HepG2 (cell line): ENCODE measurements at regions not wholly inside any gene's neighbourhood (a gene's known extent, or its start where the extent isn't known, plus 50 kb on each side); places are given as distances from the start of the nearest gene placed in this dataset.

Experiments
- ATAC-seq: fragments of 200-7000 bp; cut with Tn5 transposase; 3 replicates; pipeline ENCODE4 v1.9.1; 2020; ENCODE audit warnings: mild to moderate bottlenecking, moderate library complexity
- BruUV-seq: library from RNA; stranded (reverse); fragments of 400-500 nt; replicated peaks from 2 replicates; lab custom pipeline; 2021; lab: Mats Ljungman, UMichigan
- CTCF ChIA-PET: fragments of 300-600 bp; formaldehyde crosslinking; extraction: SDS; loops from one replicate; lab custom pipeline; 2021; ENCODE audit warnings: low total read pairs, inconsistent platforms, low intra/inter-chr PET ratio; lab: Yijun Ruan, JAX
- POLR2A ChIA-PET: fragments of 350-600 bp; sonication (Branson Sonifier 250); formaldehyde crosslinking; loops from one replicate; lab custom pipeline; 2020; ENCODE audit warnings: antibody characterized with exemption, inconsistent platforms; lab: Yijun Ruan, JAX
- DNase-seq: peaks from one replicate; pipeline ENCODE4 v3.0.0-alpha.2; 2015; ENCODE audit warnings: low spot score
- FAIRE-seq: peaks from 3 replicates; lab custom pipeline; 2011; peaks lifted over from hg19 to GRCh38; lab: Jason Lieb, UNC
- H2AFZ ChIP-seq: one replicate; pipeline ENCODE4 v1.6.1; 2011; ENCODE audit warnings: low read length, inconsistent platforms
- H3K27ac ChIP-seq: fragments of 300-600 bp; 3 replicates; pipeline ENCODE4 v1.8.0; 2011; ENCODE audit warnings: mixed run types, mild to moderate bottlenecking, mixed read lengths, low read length, inconsistent platforms; ENCODE audit not compliant: insufficient read depth; ENCODE audit errors: extremely low read length
- H3K27me3 ChIP-seq, 2 experiments: fragments of 200-600 bp in 1 of 2; 2 replicates in 1 of 2; 3 replicates in 1 of 2; pipeline versions ENCODE4 v1.6.0 to v1.8.0; 2011; ENCODE audit warnings: low read length in 2 of 2, mild to moderate bottlenecking in 2 of 2, moderate library complexity in 2 of 2, inconsistent platforms in 1 of 2; ENCODE audit not compliant: insufficient read depth in 2 of 2, control insufficient read depth in 1 of 2
- H3K36me3 ChIP-seq, 2 experiments: fragments of 200-600 bp in 1 of 2; replicated peaks in 1 of 2; 2 replicates in 1 of 2; 3 replicates in 1 of 2; pipeline versions ENCODE4 v1.5.1 to v1.8.0; 2011; ENCODE audit warnings: low read length in 2 of 2, inconsistent platforms in 1 of 2; ENCODE audit not compliant: insufficient read depth in 2 of 2, control insufficient read depth in 1 of 2
- H3K4me1 ChIP-seq: 2 replicates; pipeline ENCODE4 v1.5.1; 2012; ENCODE audit warnings: low read length, inconsistent platforms; ENCODE audit not compliant: insufficient read depth
- H3K4me2 ChIP-seq: 2 replicates; pipeline ENCODE4 v1.6.0; 2011; ENCODE audit warnings: low read depth, low read length, inconsistent platforms
- H3K4me3 ChIP-seq, 3 experiments: fragments of 200-600 bp in 1 of 3; sonication (generic), shearing (Covaris generic) in 1 of 3; replicated peaks in 1 of 3; 2 replicates each; pipeline ENCODE4 v1.5.1; 2011 to 2016; ENCODE audit warnings: low read length in 3 of 3, inconsistent platforms in 2 of 3, low read depth in 2 of 3, mild to moderate bottlenecking in 2 of 3, control low read depth in 1 of 3, mixed read lengths in 1 of 3; ENCODE audit not compliant: insufficient read depth in 1 of 3
- H3K79me2 ChIP-seq: one replicate; pipeline ENCODE4 v1.6.1; 2011; ENCODE audit warnings: low read length, inconsistent platforms; ENCODE audit not compliant: insufficient read depth
- H3K9ac ChIP-seq: 2 replicates; pipeline ENCODE4 v1.6.0; 2011; ENCODE audit warnings: mild to moderate bottlenecking, low read depth, low read length, inconsistent platforms; ENCODE audit not compliant: insufficient read depth
- H3K9me3 ChIP-seq: 2 replicates; pipeline ENCODE4 v1.5.1; 2012; ENCODE audit warnings: mild to moderate bottlenecking, low read length
- H4K20me1 ChIP-seq: 2 replicates; pipeline ENCODE4 v1.6.0; 2011; ENCODE audit warnings: inconsistent platforms, mild to moderate bottlenecking, low read length, moderate library complexity; ENCODE audit not compliant: insufficient read depth
- FOSL1 ChIP-seq: sonication (generic); formaldehyde crosslinking; IDR thresholded peaks from 2 replicates; pipeline ENCODE4 v1.9.0; 2021; ENCODE audit warnings: missing genetic modification reagents, borderline replicate concordance
- FOXP1 ChIP-seq, 2 experiments: fragments of 450-650 bp in 1 of 2; IDR thresholded peaks; 2 replicates each; pipeline ENCODE4 v1.6.1; 2017 to 2018; ENCODE audit warnings: antibody characterized with exemption in 1 of 2
- GATA4 ChIP-seq: sonication (generic); IDR thresholded peaks from 2 replicates; pipeline ENCODE4 v1.6.1; 2016; ENCODE audit warnings: antibody characterized with exemption, low read depth, borderline replicate concordance
- MYC ChIP-seq: sonication (generic); formaldehyde crosslinking; IDR thresholded peaks from 2 replicates; pipeline ENCODE4 v1.9.0; 2021; ENCODE audit warnings: missing genetic modification reagents, borderline replicate concordance
- REPIN1 ChIP-seq: sonication (generic); formaldehyde crosslinking; IDR thresholded peaks from 2 replicates; pipeline ENCODE4 v1.8.0; 2022; ENCODE audit warnings: missing genetic modification reagents, low read depth, mild to moderate bottlenecking, borderline replicate concordance
- TCF7 ChIP-seq: sonication (generic); IDR thresholded peaks from 2 replicates; pipeline ENCODE4 v1.6.1; 2016; ENCODE audit warnings: antibody characterized with exemption, low read depth
- TP53 ChIP-seq: sonication (generic); formaldehyde crosslinking; conservative IDR thresholded peaks from 2 replicates; pipeline ENCODE4 v1.4.0; 2020; ENCODE audit warnings: missing genetic modification reagents
- ZBTB1 ChIP-seq: sonication (generic); formaldehyde crosslinking; IDR thresholded peaks from 2 replicates; pipeline ENCODE4 v1.4.0; 2020; ENCODE audit warnings: missing genetic modification reagents, borderline replicate concordance
- ZBTB3 ChIP-seq: sonication (generic); formaldehyde crosslinking; IDR thresholded peaks from 2 replicates; pipeline ENCODE4 v1.4.0; 2020; ENCODE audit warnings: low read depth, mild to moderate bottlenecking, moderate library complexity, missing genetic modification reagents, borderline replicate concordance
- ZNF329 ChIP-seq: sonication (generic); formaldehyde crosslinking; IDR thresholded peaks from 2 replicates; pipeline ENCODE4 v1.9.0; 2021; ENCODE audit warnings: low read depth, mild to moderate bottlenecking, missing genetic modification reagents
- ZNF775 ChIP-seq: sonication (generic); formaldehyde crosslinking; IDR thresholded peaks from 2 replicates; pipeline ENCODE4 v1.4.0; 2020; ENCODE audit warnings: missing genetic modification reagents, mild to moderate bottlenecking, moderate library complexity, borderline replicate concordance
- whole genome bisulfite sequencing: methylation state at CpG from one replicate; pipeline ENCODE4 v1.1.6; 2017; ENCODE audit warnings: low lambda C conversion rate; 5-methylcytosine and 5-hydroxymethylcytosine counted together
- in situ Hi-C: cut with HindIII; loops from 2 replicates; pipeline ENCODE4 v1.10.0; 2017; ENCODE audit warnings: low pct_unique_long_range_greater_than_20kb; ENCODE audit not compliant: extremely low pct_ligation_motif_present
- intact Hi-C: fragments of 100-400 bp; cut with micrococcal nuclease; formaldehyde crosslinking; loops from one replicate; pipeline ENCODE4 v1.10.0; 2022; ENCODE audit not compliant: unreplicated experiment
- TF ChIP-seq, protein P1 (sequence below): IDR thresholded peaks from 2 replicates; pipeline ENCODE4 v1.6.1; 2016; ENCODE audit warnings: missing genetic modification reagents, missing compliant biosample characterization
- TF ChIP-seq, protein P2 (sequence below), 2 experiments: sonication (generic) in 1 of 2; formaldehyde crosslinking in 1 of 2; IDR thresholded peaks; 2 replicates each; pipeline versions ENCODE4 v1.4.0 to v1.6.1; 2018 to 2020; ENCODE audit warnings: missing genetic modification reagents in 2 of 2, borderline replicate concordance in 1 of 2, low read depth in 1 of 2, mild to moderate bottlenecking in 1 of 2, missing biosample characterization in 1 of 2
- TF ChIP-seq, protein P3 (sequence below): sonication (generic); formaldehyde crosslinking; IDR thresholded peaks from 2 replicates; pipeline ENCODE4 v1.8.1; 2023; ENCODE audit warnings: mild to moderate bottlenecking, missing genetic modification reagents
- TF ChIP-seq, protein P4 (sequence below): IDR thresholded peaks from 2 replicates; pipeline ENCODE4 v1.4.0; 2020; ENCODE audit warnings: mild to moderate bottlenecking, missing genetic modification reagents

DNA sequence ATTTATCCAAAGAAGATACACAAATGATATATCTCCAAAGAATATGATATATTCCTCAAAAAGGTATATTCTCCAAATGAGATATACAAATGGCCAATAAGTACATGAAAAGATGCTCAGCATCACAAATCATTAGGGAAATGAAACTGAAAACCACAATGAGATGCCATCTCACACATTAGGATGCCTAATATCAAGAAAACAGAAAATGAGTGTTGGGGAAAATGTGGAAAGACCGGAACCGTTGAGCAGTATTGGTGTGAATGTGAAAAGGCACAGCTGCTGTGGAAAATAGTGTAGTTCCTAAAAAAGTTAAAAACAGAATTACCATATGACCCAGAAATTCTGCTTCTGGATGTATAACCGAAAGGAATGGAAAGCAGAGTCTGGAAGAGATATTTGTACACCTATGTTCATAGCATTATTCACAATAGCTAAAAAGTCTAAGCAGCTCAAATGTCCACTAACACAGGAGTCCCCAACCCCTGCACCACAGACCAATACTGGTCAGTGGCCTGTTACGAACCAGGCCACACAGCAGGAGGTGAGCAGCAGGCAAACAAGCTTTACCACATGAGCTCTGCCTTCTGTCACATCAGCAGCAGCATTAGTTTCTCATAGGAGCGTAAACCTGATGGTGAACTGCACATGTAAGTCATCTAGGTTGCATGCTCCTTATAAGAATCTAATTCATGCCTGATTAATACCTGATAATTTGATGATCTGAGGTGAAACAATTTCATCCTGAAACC, 291.9 kb downstream of the PCDH20 start:
- no peak for ATAC-seq
- Histone ChIP-seq H3K4me2 (no peak overlapping the region), H3K27ac (no peak overlapping the region), H4K20me1 (no peaks in the 10 kb centered on the region), H3K79me2 (no peaks in the 10 kb centered on the region), H3K4me3 (no peak overlapping the region), H3K36me3 (no peaks in the 10 kb centered on the region), H2AFZ (no peak overlapping the region), H3K4me1 (no peaks in the 10 kb centered on the region), H3K9me3 (no peaks in the 10 kb centered on the region), H3K9ac (no peak overlapping the region), H3K27me3 (no peaks in the 10 kb centered on the region)
- 5% methylated on average over 5 of the region's 5 CpGs for WGBS
- CTCF ChIA-PET, result no interaction called here
- no peak for DNase-seq
- in situ Hi-C loops, result no loop called here
- BruUV-seq, result no TSS peak
- FAIRE-seq, result no peak
- POLR2A ChIA-PET, result no interaction called here
- intact Hi-C loops, result loop anchor here (10.0 kb wide), 1 partner anchor 291 kb away; the partner anchor contains the start of gene PCDH20
- TF ChIP-seq TCF7 (no peak), GATA4 (no peak), TP53 (no peak), ZNF775 (CRISPR knock-in tag) (no peak), ZBTB3 (CRISPR knock-in tag) (no peak), FOXP1 (IDR thresholded peaks at IDR 0.05) (no peak), FOXP1 (CRISPR knock-in tag; IDR thresholded peaks at IDR 0.05) (no peak), ZBTB1 (CRISPR knock-in tag) (no peak), FOSL1 (CRISPR knock-in tag) (no peak), MYC (no peak), ZNF329 (no peak), REPIN1 (CRISPR knock-in tag) (no peak)
- TF ChIP-seq, protein P1, sequence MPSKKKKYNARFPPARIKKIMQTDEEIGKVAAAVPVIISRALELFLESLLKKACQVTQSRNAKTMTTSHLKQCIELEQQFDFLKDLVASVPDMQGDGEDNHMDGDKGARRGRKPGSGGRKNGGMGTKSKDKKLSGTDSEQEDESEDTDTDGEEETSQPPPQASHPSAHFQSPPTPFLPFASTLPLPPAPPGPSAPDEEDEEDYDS (CRISPR knock-in tag), result no peak
- TF ChIP-seq, protein P2, sequence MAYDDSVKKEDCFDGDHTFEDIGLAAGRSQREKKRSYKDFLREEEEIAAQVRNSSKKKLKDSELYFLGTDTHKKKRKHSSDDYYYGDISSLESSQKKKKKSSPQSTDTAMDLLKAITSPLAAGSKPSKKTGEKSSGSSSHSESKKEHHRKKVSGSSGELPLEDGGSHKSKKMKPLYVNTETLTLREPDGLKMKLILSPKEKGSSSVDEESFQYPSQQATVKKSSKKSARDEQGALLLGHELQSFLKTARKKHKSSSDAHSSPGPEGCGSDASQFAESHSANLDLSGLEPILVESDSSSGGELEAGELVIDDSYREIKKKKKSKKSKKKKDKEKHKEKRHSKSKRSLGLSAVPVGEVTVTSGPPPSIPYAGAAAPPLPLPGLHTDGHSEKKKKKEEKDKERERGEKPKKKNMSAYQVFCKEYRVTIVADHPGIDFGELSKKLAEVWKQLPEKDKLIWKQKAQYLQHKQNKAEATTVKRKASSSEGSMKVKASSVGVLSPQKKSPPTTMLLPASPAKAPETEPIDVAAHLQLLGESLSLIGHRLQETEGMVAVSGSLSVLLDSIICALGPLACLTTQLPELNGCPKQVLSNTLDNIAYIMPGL (CRISPR knock-in tag; IDR thresholded peaks at IDR 0.05; ENCODE audit: borderline replicate concordance in 1 of 2, low read depth in 1 of 2), result no peak
- TF ChIP-seq, protein P3, sequence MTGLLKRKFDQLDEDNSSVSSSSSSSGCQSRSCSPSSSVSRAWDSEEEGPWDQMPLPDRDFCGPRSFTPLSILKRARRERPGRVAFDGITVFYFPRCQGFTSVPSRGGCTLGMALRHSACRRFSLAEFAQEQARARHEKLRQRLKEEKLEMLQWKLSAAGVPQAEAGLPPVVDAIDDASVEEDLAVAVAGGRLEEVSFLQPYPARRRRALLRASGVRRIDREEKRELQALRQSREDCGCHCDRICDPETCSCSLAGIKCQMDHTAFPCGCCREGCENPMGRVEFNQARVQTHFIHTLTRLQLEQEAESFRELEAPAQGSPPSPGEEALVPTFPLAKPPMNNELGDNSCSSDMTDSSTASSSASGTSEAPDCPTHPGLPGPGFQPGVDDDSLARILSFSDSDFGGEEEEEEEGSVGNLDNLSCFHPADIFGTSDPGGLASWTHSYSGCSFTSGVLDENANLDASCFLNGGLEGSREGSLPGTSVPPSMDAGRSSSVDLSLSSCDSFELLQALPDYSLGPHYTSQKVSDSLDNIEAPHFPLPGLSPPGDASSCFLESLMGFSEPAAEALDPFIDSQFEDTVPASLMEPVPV (CRISPR knock-in tag), result no peak
- TF ChIP-seq, protein P4, sequence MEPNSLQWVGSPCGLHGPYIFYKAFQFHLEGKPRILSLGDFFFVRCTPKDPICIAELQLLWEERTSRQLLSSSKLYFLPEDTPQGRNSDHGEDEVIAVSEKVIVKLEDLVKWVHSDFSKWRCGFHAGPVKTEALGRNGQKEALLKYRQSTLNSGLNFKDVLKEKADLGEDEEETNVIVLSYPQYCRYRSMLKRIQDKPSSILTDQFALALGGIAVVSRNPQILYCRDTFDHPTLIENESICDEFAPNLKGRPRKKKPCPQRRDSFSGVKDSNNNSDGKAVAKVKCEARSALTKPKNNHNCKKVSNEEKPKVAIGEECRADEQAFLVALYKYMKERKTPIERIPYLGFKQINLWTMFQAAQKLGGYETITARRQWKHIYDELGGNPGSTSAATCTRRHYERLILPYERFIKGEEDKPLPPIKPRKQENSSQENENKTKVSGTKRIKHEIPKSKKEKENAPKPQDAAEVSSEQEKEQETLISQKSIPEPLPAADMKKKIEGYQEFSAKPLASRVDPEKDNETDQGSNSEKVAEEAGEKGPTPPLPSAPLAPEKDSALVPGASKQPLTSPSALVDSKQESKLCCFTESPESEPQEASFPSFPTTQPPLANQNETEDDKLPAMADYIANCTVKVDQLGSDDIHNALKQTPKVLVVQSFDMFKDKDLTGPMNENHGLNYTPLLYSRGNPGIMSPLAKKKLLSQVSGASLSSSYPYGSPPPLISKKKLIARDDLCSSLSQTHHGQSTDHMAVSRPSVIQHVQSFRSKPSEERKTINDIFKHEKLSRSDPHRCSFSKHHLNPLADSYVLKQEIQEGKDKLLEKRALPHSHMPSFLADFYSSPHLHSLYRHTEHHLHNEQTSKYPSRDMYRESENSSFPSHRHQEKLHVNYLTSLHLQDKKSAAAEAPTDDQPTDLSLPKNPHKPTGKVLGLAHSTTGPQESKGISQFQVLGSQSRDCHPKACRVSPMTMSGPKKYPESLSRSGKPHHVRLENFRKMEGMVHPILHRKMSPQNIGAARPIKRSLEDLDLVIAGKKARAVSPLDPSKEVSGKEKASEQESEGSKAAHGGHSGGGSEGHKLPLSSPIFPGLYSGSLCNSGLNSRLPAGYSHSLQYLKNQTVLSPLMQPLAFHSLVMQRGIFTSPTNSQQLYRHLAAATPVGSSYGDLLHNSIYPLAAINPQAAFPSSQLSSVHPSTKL (CRISPR knock-in tag), result no peak
